ENCODE measurements at regions not wholly inside any gene's neighbourhood (a gene's known extent, or its start where the extent isn't known, plus 50 kb on each side); places are given as distances from the start of the nearest gene placed in this dataset.

GRCh38 chr13:44117816-44118215, 238.1 kb downstream of the LACC1 start:
- ATAC-seq (no peak), DNase-seq (no peak), FAIRE-seq (no peak)
- no peak for TF ChIP-seq CTCF (IDR thresholded peaks at IDR 0.05)
- H3K36me3 ChIP-seq = no peaks in the 10 kb centered on the region
- no peaks in the 10 kb centered on the region for H3K27me3 ChIP-seq
- H3K4me1 ChIP-seq = no peaks in the 10 kb centered on the region
- no peaks in the 10 kb centered on the region for H3K9me3 ChIP-seq
- intact Hi-C loops (cut with DNase I) = no loop called here
- no peak overlapping the region for H3K27ac ChIP-seq
- 84 to 86% methylated on average over 2 of the region's 2 CpGs for WGBS, 2 donors
- H3K4me3 ChIP-seq = no peak overlapping the region

GRCh38 chr13:44118881-44119280, 239.2 kb downstream of the LACC1 start:
- FAIRE-seq = no peak
- DNase-seq = no peak
- H3K27ac ChIP-seq = no peak overlapping the region

GRCh38 chr13:44120043-44120442, 240.3 kb downstream of the LACC1 start:
- Histone ChIP-seq H3K4me3 (no peak overlapping the region), H3K36me3 (no peaks in the 10 kb centered on the region), H3K27me3 (no peaks in the 10 kb centered on the region), H3K9me3 (no peaks in the 10 kb centered on the region), H3K27ac (no peak overlapping the region), H3K4me1 (no peaks in the 10 kb centered on the region)
- 87 to 97% methylated on average over 2 of the region's 2 CpGs for WGBS, 2 donors
- ATAC-seq (no peak), DNase-seq (no peak), FAIRE-seq (no peak)
- intact Hi-C loops (cut with DNase I) = no loop called here
- TF ChIP-seq CTCF (IDR thresholded peaks at IDR 0.05) = no peak

More at GRCh38 chr13:44118881-44119280, 239.2 kb downstream of the LACC1 start:
- Histone ChIP-seq H3K4me1 (no peaks in the 10 kb centered on the region), H3K36me3 (no peaks in the 10 kb centered on the region), H3K4me3 (no peak overlapping the region), H3K9me3 (no peaks in the 10 kb centered on the region), H3K27me3 (no peaks in the 10 kb centered on the region)
- intact Hi-C loops (cut with DNase I) = no loop called here
- no peak for TF ChIP-seq CTCF (IDR thresholded peaks at IDR 0.05)
- no peak for ATAC-seq

GRCh38 chr13:44120849-44121755, 241.4 kb downstream of the LACC1 start:
- no peaks in the 10 kb centered on the region for H3K36me3 ChIP-seq
- no peaks in the 10 kb centered on the region for H3K27me3 ChIP-seq
- FAIRE-seq = no peak
- no peaks in the 10 kb centered on the region for H3K4me1 ChIP-seq
- intact Hi-C loops (cut with DNase I) = no loop called here
- H3K4me3 ChIP-seq = no peak overlapping the region
- no peak for DNase-seq
- no peak for ATAC-seq
- 85 to 90% methylated on average over 9 of the region's 9 CpGs for WGBS, 2 donors
- no peaks in the 10 kb centered on the region for H3K9me3 ChIP-seq
- no peak for TF ChIP-seq CTCF (IDR thresholded peaks at IDR 0.05)
- no peak overlapping the region for H3K27ac ChIP-seq

GRCh38 chr13:44124352-44124751, 244.6 kb downstream of the LACC1 start:
- no peak overlapping the region for H3K4me3 ChIP-seq
- no peaks in the 10 kb centered on the region for H3K4me1 ChIP-seq
- no peaks in the 10 kb centered on the region for H3K27me3 ChIP-seq
- no peak for DNase-seq
- ATAC-seq = no peak
- no peak for FAIRE-seq
- no peak overlapping the region for H3K27ac ChIP-seq
- no peaks in the 10 kb centered on the region for H3K36me3 ChIP-seq
- intact Hi-C loops (cut with DNase I) = no loop called here
- H3K9me3 ChIP-seq = no peaks in the 10 kb centered on the region
- 57 to 72% methylated on average over 1 of the region's 1 CpG for WGBS, 2 donors
- no peak for TF ChIP-seq CTCF (IDR thresholded peaks at IDR 0.05)
